OCI-LY7 (cell line): ENCODE measurements at regions not wholly inside any gene's neighbourhood (a gene's known extent, or its start where the extent isn't known, plus 50 kb on each side); places are given as distances from the start of the nearest gene placed in this dataset.

Experiments used
- CTCF ChIP-seq: fragments of 200-600 bp; sonication (generic); conservative IDR thresholded peaks from 2 replicates; pipeline ENCODE4 v1.5.1; 2014; ENCODE audit warnings: mild to moderate bottlenecking, antibody characterized with exemption, low read length, moderate library complexity, mixed read lengths
- EZH2phosphoT487 ChIP-seq: fragments of 200-600 bp; sonication (generic); IDR thresholded peaks from 2 replicates; pipeline ENCODE4 v1.6.1; 2018; ENCODE audit warnings: low read depth, borderline replicate concordance, mild to moderate bottlenecking, mixed run types, antibody characterized with exemption, low read length, moderate library complexity, mixed read lengths

GRCh38 chr3:145620486-145620885 is 540.5 kb downstream of the PLOD2 start:
- TF ChIP-seq CTCF: no peak
- TF ChIP-seq EZH2phosphoT487: no peak
